HCT116 (cell line): ENCODE measurements at regions not wholly inside any gene's neighbourhood (a gene's known extent, or its start where the extent isn't known, plus 50 kb on each side); places are given as distances from the start of the nearest gene placed in this dataset.

Experiments used
- ATAC-seq: fragments of 200-7000 bp; cut with Tn5 transposase; 2 replicates; pipeline ENCODE4 v1.9.1; 2020; ENCODE audit warnings: mild to moderate bottlenecking, moderate library complexity
- BruUV-seq: library from RNA; stranded (reverse); fragments of 400-500 nt; replicated peaks from 2 replicates; lab custom pipeline; 2021; lab: Mats Ljungman, UMichigan
- CTCF ChIA-PET: fragments of 300-600 bp; sonication (Branson Sonifier 250); formaldehyde crosslinking; loops from one replicate; lab custom pipeline; 2021; ENCODE audit warnings: antibody characterized with exemption; lab: Charles Lee
- POLR2A ChIA-PET: fragments of 300-600, 350-600 bp; sonication (Branson Sonifier 250); formaldehyde crosslinking; loops from one replicate; lab custom pipeline; 2021; ENCODE audit warnings: antibody characterized with exemption; lab: Charles Lee
- RAD21 ChIA-PET, 2 experiments: fragments of 300-600 bp; sonication (Branson Sonifier 250); formaldehyde crosslinking; loops; one replicate each; lab custom pipeline; 2023; ENCODE audit warnings: low total read pairs in 2 of 2; ENCODE audit not compliant: uncharacterized antibody in 2 of 2, unreplicated experiment in 2 of 2, low non-redundant PET in 1 of 2; lab: Charles Lee
- DNase-seq: peaks from one replicate; pipeline ENCODE4 v3.0.0-alpha.2; 2010; ENCODE audit warnings: low read depth, low spot score
- H2AFZ ChIP-seq: fragments of 200-600 bp; shearing (Covaris generic), sonication (generic); 2 replicates; pipeline ENCODE4 v1.6.1; 2017; ENCODE audit warnings: low read depth, mixed run types, mixed read lengths, antibody characterized with exemption, low read length; ENCODE audit not compliant: poor library complexity, severe bottlenecking
- H3K27ac ChIP-seq: 2 replicates; pipeline ENCODE4 v1.5.1; 2012; ENCODE audit warnings: low read depth, low read length
- H3K27me3 ChIP-seq: fragments of 200-600 bp; sonication (generic); 2 replicates; pipeline ENCODE4 v1.6.1; 2016; ENCODE audit warnings: mixed run types, low read length, mixed read lengths; ENCODE audit not compliant: insufficient read depth
- H3K36me3 ChIP-seq, 2 experiments: fragments of 200-500 bp in 1 of 2; fragments of 200-600 bp in 1 of 2; sonication (Bioruptor generic) in 1 of 2; sonication (generic) in 1 of 2; 2 replicates each; pipeline versions ENCODE4 v1.5.1 to v1.6.1; 2014 to 2016; ENCODE audit warnings: low read length in 2 of 2, inconsistent platforms in 1 of 2, mixed read lengths in 1 of 2, mixed run types in 1 of 2; ENCODE audit not compliant: insufficient read depth in 2 of 2, control insufficient read depth in 1 of 2
- H3K4me1 ChIP-seq, 2 experiments: fragments of 200-600 bp in 1 of 2; sonication (generic) in 1 of 2; 2 replicates each; pipeline versions ENCODE4 v1.5.1 to v1.6.1; 2012 to 2017; ENCODE audit warnings: low read length in 2 of 2, inconsistent platforms in 1 of 2, mild to moderate bottlenecking in 1 of 2, mixed read lengths in 1 of 2, mixed run types in 1 of 2, moderate library complexity in 1 of 2; ENCODE audit not compliant: insufficient read depth in 2 of 2, control insufficient read depth in 1 of 2
- H3K4me2 ChIP-seq: fragments of 200-600 bp; sonication (generic); 2 replicates; pipeline ENCODE4 v1.6.1; 2017; ENCODE audit warnings: mixed run types, low read length, mixed read lengths
- H3K4me3 ChIP-seq, 2 experiments: fragments of 200-600 bp in 1 of 2; sonication (generic) in 1 of 2; replicated peaks in 1 of 2; 2 replicates each; pipeline ENCODE4 v1.5.1; 2011 to 2016; ENCODE audit warnings: low read length in 2 of 2, control low read depth in 1 of 2, low read depth in 1 of 2, mild to moderate bottlenecking in 1 of 2, mixed read lengths in 1 of 2, mixed run types in 1 of 2
- H3K79me2 ChIP-seq: fragments of 200-600 bp; sonication (generic); 2 replicates; pipeline ENCODE4 v1.6.1; 2017; ENCODE audit warnings: mild to moderate bottlenecking, mixed run types, low read length, moderate library complexity, mixed read lengths; ENCODE audit not compliant: insufficient read depth
- H3K9ac ChIP-seq: fragments of 200-600 bp; sonication (generic); 2 replicates; pipeline ENCODE4 v1.6.1; 2016; ENCODE audit warnings: low read length, mixed read lengths
- H3K9me2 ChIP-seq: fragments of 200-600 bp; sonication (generic), shearing (Covaris generic); 2 replicates; pipeline ENCODE4 v1.6.1; 2017; ENCODE audit warnings: mixed run types, mild to moderate bottlenecking, moderate library complexity; ENCODE audit not compliant: insufficient read depth
- H3K9me3 ChIP-seq, 2 experiments: fragments of 200-500 bp in 1 of 2; fragments of 200-600 bp in 1 of 2; sonication (Bioruptor generic) in 1 of 2; sonication (generic) in 1 of 2; 2 replicates each; pipeline ENCODE4 v1.6.1; 2014 to 2017; ENCODE audit warnings: low read length in 2 of 2, mixed read lengths in 2 of 2, inconsistent platforms in 1 of 2, low read depth in 1 of 2, mild to moderate bottlenecking in 1 of 2, mixed run types in 1 of 2, moderate library complexity in 1 of 2; ENCODE audit not compliant: control insufficient read depth in 1 of 2, insufficient read depth in 1 of 2
- H4K20me1 ChIP-seq: fragments of 200-600 bp; sonication (generic), shearing (Covaris generic); 2 replicates; pipeline ENCODE4 v1.6.1; 2017; ENCODE audit warnings: mixed run types, mild to moderate bottlenecking, moderate library complexity; ENCODE audit not compliant: insufficient read depth
- ATF3 ChIP-seq: IDR thresholded peaks from 2 replicates; pipeline ENCODE4 v1.6.1; 2012
- CEBPB ChIP-seq: IDR thresholded peaks from 2 replicates; pipeline ENCODE4 v1.6.1; 2012; ENCODE audit warnings: low read depth
- CTCF ChIP-seq, 3 experiments: fragments of 200-600 bp in 1 of 3; sonication (generic) in 1 of 3; IDR thresholded peaks in 2 of 3; conservative IDR thresholded peaks in 1 of 3; 2 replicates each; pipeline ENCODE4 v1.5.1; 2012 to 2017; ENCODE audit warnings: low read depth in 2 of 3, low read length in 2 of 3, antibody characterized with exemption in 1 of 3, borderline replicate concordance in 1 of 3, control low read depth in 1 of 3, mild to moderate bottlenecking in 1 of 3, mixed read lengths in 1 of 3, mixed run types in 1 of 3, moderate library complexity in 1 of 3; ENCODE audit not compliant: insufficient read depth in 1 of 3
- JUND ChIP-seq: IDR thresholded peaks from 2 replicates; pipeline ENCODE4 v1.6.1; 2012
- POLR2A ChIP-seq: IDR thresholded peaks from 2 replicates; pipeline ENCODE4 v1.7.0; 2011; ENCODE audit warnings: borderline replicate concordance; ENCODE audit not compliant: insufficient read depth, insufficient read length; ENCODE audit errors: extremely low read depth
- POLR2AphosphoS5 ChIP-seq: IDR thresholded peaks from 2 replicates; pipeline ENCODE4 v1.6.1; 2011; ENCODE audit warnings: mild to moderate bottlenecking, low read depth, low read length, moderate library complexity
- RAD21 ChIP-seq: IDR thresholded peaks from 2 replicates; pipeline ENCODE4 v1.6.1; 2012; ENCODE audit warnings: low read depth, mild to moderate bottlenecking
- SIN3A ChIP-seq: IDR thresholded peaks from 2 replicates; pipeline ENCODE4 v1.6.1; 2012; ENCODE audit warnings: low read depth
- TCF7L2 ChIP-seq: IDR thresholded peaks from 2 replicates; pipeline ENCODE4 v1.7.0; 2011; ENCODE audit warnings: borderline replicate concordance, inconsistent platforms; ENCODE audit not compliant: insufficient read depth, insufficient read length; ENCODE audit errors: extremely low read depth
- YY1 ChIP-seq: IDR thresholded peaks from 2 replicates; pipeline ENCODE4 v1.6.1; 2011; ENCODE audit warnings: low read length, low read depth, moderate library complexity, mild to moderate bottlenecking; ENCODE audit not compliant: insufficient replicate concordance; ENCODE audit errors: extremely low read depth
- ZFX ChIP-seq: fragments of 450-650 bp; IDR thresholded peaks from 2 replicates; pipeline ENCODE4 v1.6.1; 2017
- intact Hi-C: fragments of 100-400 bp; cut with micrococcal nuclease; formaldehyde crosslinking; loops from 2 replicates; pipeline ENCODE4 v1.10.0; 2022
- TF ChIP-seq, protein P1 (sequence below): IDR thresholded peaks from 2 replicates; pipeline ENCODE4 v1.6.1; 2012; ENCODE audit warnings: low read depth

DNA sequence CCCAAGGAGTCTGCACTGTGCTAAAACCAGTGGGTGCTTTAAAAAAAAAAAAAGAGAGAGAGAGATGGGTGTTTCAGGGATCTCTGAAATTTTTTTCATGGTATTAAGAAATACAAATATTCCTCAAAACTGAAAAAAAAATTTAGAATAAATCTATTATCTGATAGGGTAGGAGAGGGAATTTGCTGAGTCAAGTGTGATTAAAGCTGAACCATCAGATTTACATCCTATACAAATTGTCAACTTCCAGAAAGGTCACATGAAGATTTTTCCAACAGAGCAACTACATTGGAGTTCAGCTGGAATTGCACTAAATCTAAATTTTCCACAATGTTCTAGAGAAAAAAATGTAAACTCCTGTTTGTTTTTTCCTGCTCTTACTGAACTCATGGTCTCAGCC is 79.3 kb upstream of the DSCAM start (continued):
- no peak for TF ChIP-seq ATF3

- Histone ChIP-seq H3K27ac (no peak overlapping the region), H3K36me3 (no peaks in the 10 kb centered on the region), H3K9me3 (peaks cover 5 to 38% of the 10 kb centered on the region in 2 experiments; a peak in 3 of 4 replicates), H2AFZ (no peak overlapping the region), H3K9me2 (no peaks in the 10 kb centered on the region), H3K9ac (no peak overlapping the region), H3K4me2 (no peak overlapping the region), H3K79me2 (no peaks in the 10 kb centered on the region), H3K27me3 (no peaks in the 10 kb centered on the region), H4K20me1 (no peaks in the 10 kb centered on the region), H3K4me3 (no peak overlapping the region), H3K4me1 (no peaks in the 10 kb centered on the region)
- POLR2A ChIA-PET = no interaction called here
- intact Hi-C loops = no loop called here
- no TSS peak for BruUV-seq
- no peak for ATAC-seq
- DNase-seq = no peak
- TF ChIP-seq ZFX (no peak), TCF7L2 (no peak), SIN3A (no peak), POLR2AphosphoS5 (no peak), YY1 (no peak)
- CTCF ChIA-PET = no interaction called here
- RAD21 ChIA-PET = no interaction called here
Measured at GRCh38 chr21:40929833-40930232, 82.9 kb upstream of the DSCAM start.

GRCh38 chr21:40931197-40931596 is 84.2 kb upstream of the DSCAM start:
- ChIA-PET CTCF (no interaction called here), RAD21 (no interaction called here), POLR2A (no interaction called here)
- Histone ChIP-seq H3K9me2 (no peaks in the 10 kb centered on the region), H3K9ac (no peak overlapping the region), H4K20me1 (no peaks in the 10 kb centered on the region), H3K4me2 (no peak overlapping the region), H3K36me3 (no peaks in the 10 kb centered on the region), H3K27me3 (no peaks in the 10 kb centered on the region), H3K79me2 (no peaks in the 10 kb centered on the region), H3K4me1 (no peaks in the 10 kb centered on the region), H3K4me3 (no peak overlapping the region), H2AFZ (no peak overlapping the region), H3K9me3 (peaks cover 4 to 39% of the 10 kb centered on the region in 2 experiments; a peak in 2 of 4 replicates), H3K27ac (no peak overlapping the region)
- intact Hi-C loops = no loop called here
- no peak for ATAC-seq
- no TSS peak for BruUV-seq
- DNase-seq = no peak
- TF ChIP-seq RAD21 (no peak), CEBPB (no peak), POLR2A (no peak), YY1 (no peak), JUND (no peak), CTCF (IDR thresholded peaks at IDR 0.05 in 2 of 3, conservative IDR thresholded peaks at IDR 0.05 in 1 of 3; ENCODE audit: borderline replicate concordance in 1 of 3, insufficient read depth in 1 of 3, low read depth in 2 of 3, low read length in 2 of 3) (no peak), ATF3 (no peak), POLR2AphosphoS5 (no peak)
- TF ChIP-seq, protein P1, sequence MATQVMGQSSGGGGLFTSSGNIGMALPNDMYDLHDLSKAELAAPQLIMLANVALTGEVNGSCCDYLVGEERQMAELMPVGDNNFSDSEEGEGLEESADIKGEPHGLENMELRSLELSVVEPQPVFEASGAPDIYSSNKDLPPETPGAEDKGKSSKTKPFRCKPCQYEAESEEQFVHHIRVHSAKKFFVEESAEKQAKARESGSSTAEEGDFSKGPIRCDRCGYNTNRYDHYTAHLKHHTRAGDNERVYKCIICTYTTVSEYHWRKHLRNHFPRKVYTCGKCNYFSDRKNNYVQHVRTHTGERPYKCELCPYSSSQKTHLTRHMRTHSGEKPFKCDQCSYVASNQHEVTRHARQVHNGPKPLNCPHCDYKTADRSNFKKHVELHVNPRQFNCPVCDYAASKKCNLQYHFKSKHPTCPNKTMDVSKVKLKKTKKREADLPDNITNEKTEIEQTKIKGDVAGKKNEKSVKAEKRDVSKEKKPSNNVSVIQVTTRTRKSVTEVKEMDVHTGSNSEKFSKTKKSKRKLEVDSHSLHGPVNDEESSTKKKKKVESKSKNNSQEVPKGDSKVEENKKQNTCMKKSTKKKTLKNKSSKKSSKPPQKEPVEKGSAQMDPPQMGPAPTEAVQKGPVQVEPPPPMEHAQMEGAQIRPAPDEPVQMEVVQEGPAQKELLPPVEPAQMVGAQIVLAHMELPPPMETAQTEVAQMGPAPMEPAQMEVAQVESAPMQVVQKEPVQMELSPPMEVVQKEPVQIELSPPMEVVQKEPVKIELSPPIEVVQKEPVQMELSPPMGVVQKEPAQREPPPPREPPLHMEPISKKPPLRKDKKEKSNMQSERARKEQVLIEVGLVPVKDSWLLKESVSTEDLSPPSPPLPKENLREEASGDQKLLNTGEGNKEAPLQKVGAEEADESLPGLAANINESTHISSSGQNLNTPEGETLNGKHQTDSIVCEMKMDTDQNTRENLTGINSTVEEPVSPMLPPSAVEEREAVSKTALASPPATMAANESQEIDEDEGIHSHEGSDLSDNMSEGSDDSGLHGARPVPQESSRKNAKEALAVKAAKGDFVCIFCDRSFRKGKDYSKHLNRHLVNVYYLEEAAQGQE = no peak
